HS-27A (cell line): ENCODE measurements at regions not wholly inside any gene's neighbourhood (a gene's known extent, or its start where the extent isn't known, plus 50 kb on each side); places are given as distances from the start of the nearest gene placed in this dataset.

Source experiments
- DNase-seq: peaks from one replicate; pipeline ENCODE4 v3.0.0-alpha.2; 2012; ENCODE audit warnings: low read depth, missing footprints

GRCh38 chr4:62342346-62342745 is 1142.2 kb downstream of the ADGRL3 start:
- no peak for DNase-seq

DNA sequence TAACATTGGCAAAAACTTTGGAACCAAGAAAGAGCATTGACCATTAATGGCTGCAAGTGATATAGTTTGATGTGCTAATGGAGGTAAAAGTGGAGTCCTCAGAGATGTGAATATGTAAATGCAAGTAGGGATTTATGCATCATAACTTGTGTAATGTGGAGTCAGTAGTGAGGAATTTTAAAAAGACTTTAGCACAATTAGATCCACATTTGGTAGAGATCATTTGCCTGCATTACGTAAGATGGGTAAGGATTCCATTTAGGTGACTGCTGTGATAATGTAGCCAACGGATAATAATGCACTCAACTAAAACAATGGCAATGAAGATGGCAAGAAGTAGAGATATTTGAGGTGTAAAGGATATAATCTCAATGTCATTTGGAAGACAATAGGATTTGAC is 1128.4 kb downstream of the ADGRL3 start:
- no peak for DNase-seq

DNA sequence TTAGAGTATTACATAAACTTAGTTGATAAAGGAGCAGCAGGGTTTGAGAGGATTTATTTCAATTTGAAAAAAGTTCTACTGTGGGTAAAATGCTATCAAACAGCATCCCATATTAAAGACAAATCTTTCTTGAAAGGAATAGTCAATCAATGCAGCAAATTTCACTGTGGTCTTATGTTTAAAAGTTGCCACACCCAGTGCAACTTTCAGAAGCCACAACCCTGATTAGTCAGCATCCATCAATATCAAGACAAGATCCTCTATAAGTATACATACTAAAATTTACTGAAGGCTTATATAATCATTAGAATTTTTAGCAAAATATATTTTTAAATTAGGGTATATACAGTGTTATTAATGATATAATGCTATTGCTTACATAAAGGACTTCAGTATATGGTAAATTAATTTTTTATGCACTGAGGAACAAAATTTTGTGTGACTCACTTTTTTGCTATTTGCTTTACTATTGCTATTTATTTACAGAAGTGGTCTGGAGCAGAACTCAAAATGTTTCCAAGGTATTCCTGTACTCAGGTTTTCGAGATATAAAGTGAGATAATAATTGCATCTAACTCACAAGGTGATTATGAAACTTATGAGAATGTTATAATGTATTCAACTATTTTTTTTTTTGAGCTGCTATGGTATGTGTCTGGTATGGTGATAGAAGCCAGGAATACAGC is 1127.6 kb downstream of the ADGRL3 start:
- no peak for DNase-seq

DNA sequence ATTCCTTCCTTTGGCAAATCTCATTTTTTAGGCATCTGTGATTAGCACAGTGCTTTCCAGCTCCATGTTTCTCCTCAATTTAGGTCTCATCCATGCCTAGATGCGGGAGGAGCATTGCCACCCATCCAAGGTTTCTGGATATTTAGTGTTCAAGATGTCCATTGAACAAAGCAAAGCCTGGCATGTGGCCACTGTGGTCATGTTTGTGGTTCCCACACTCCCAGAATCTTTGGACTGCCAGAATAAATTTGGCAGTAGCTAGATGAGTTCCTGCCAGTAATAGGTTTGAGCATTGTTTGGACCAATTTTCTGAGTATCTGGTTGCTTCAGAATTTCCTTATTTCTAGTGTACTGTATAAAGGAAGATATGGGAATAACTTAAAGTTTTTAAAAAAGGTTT is 1124.1 kb downstream of the ADGRL3 start:
- DNase-seq: no peak

GRCh38 chr4:62320612-62321011 is 1120.5 kb downstream of the ADGRL3 start:
- no peak for DNase-seq

GRCh38 chr4:62302710-62303109 is 1102.6 kb downstream of the ADGRL3 start:
- DNase-seq: no peak

- no peak for DNase-seq
Observed at GRCh38 chr4:62301500-62301899, 1101.4 kb downstream of the ADGRL3 start.

DNA sequence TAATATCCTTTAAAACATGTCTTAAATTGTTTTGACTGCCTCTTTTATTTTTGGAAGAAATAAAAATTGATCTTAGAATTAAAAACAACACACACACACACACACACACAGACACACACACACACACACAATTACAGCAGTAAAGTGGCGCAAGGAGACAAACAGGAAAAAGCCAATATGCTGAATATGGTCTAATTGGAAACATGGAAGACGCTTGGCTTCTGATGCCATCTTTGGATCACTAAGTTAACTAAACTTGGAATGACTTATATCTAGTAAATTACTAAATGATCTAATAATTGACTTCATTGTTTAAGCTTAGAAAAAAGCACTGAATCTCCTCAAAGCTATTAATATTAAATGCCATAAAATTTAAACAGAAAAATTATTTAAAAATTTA is 1093.4 kb downstream of the ADGRL3 start:
- DNase-seq: no peak

GRCh38 chr4:62292911-62293310 is 1092.8 kb downstream of the ADGRL3 start:
- DNase-seq: no peak

- no peak for DNase-seq
Observed at GRCh38 chr4:62288808-62289541, 1088.8 kb downstream of the ADGRL3 start.

GRCh38 chr4:62285026-62285425 is 1084.9 kb downstream of the ADGRL3 start:
- no peak for DNase-seq

- DNase-seq: no peak
Observed at GRCh38 chr4:62279689-62280088, 1079.6 kb downstream of the ADGRL3 start.

- no peak for DNase-seq
Observed at GRCh38 chr4:62275470-62275869, 1075.3 kb downstream of the ADGRL3 start.

- no peak for DNase-seq
Observed at GRCh38 chr4:62274782-62275181, 1074.7 kb downstream of the ADGRL3 start.

DNA sequence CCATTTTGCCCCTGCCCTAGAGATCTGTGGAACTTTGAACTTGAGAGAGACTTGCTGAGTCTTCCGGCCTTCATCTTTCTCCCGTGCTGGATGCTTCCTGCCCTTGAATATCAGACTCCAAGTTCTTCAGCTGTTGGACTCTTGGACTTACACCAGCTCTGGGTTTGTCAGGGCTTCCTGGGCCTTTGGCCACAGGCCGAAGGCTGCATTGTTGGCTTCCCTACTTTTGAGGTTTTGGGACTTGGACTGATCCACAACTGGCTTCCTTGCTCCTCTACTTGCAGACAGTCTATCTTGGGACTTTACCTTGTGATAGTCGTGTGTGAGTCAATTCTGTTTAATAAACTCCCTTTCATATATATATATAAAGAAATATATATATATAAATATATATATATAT is 1071.0 kb downstream of the ADGRL3 start:
- no peak for DNase-seq

- DNase-seq: no peak
Observed at GRCh38 chr4:62269918-62270317, 1069.8 kb downstream of the ADGRL3 start.

- no peak for DNase-seq
Observed at GRCh38 chr4:62263454-62263853, 1063.3 kb downstream of the ADGRL3 start.

- DNase-seq: no peak
Observed at GRCh38 chr4:62262676-62263075, 1062.5 kb downstream of the ADGRL3 start.

GRCh38 chr4:62260254-62260653 is 1060.1 kb downstream of the ADGRL3 start:
- no peak for DNase-seq

DNA sequence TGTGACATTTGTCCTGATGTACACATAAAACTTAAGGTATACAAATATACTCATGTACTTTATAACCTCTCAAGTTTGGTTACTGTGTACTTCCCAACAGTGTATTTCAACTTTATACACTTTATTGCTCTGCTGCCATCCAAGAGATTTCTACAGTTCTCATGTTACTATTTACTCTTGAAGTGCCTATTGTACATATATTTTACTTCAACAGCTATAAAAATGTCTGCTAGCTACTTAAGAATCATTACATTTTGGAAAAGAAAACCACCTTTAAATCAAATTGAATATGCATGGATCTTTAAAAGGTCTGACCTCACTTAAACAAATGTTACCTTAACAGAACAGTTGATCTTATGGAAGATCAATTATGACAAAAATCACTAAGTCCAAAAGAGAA is 1056.4 kb downstream of the ADGRL3 start:
- DNase-seq: no peak

DNA sequence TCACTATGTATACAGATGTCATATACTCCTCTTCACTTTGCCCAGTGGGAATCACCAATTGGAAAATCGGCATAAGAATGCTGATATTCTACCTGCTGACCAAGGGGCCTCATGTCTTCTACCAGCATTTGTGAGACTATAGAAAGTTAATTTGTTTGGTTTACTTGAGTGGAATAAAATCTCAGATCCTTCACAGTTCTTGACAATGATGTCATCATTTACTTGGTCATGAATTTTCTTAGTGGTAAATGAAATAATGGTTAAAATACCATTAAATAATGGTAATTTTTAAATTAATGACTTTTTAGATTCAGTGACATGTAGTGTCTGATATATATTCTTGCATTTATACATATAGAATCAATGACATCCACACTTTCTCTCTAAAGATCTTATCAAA is 1052.6 kb downstream of the ADGRL3 start:
- DNase-seq: no peak

DNA sequence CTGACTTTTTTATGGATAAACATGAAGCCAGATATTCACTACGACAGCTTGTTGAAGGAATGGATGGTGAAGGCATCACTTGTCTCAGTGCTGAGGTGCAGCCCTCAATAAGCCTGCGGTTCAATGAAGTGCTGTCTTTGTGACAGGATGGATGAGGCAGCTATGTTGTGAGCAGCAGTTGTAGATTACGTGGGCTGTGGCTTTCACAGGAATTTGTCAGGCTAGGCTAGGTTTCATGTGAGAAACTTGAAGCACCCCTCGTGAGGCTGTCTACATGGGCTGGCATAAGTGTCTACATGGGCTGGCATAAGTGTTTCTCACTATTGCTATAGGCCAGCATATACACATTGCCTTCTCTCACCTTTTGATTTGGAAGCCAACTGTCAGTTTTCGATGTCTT is 1050.0 kb downstream of the ADGRL3 start:
- no peak for DNase-seq

DNA sequence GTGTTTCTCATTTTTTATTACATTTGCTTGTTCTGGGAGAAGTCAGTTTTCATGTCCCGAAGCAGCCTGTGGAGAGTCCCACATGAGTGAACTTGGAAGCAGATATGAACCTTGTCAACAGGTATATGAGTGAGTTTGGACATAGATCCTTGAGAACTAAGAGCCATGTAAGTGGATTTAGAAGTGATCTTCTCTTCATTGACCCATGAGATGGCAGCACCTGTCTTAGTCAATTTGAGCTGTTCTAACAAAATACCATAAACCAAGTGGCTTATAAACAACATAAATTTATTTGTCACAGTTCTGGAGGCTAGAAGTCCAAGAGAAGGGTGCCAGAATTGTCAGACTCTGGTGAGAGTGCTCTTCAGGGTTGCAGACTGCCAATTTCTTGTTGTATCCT is 1043.8 kb downstream of the ADGRL3 start:
- DNase-seq: no peak

GRCh38 chr4:62235911-62236310 is 1035.8 kb downstream of the ADGRL3 start:
- no peak for DNase-seq
